ENCODE measurements at regions not wholly inside any gene's neighbourhood (a gene's known extent, or its start where the extent isn't known, plus 50 kb on each side); places are given as distances from the start of the nearest gene placed in this dataset.

DNA sequence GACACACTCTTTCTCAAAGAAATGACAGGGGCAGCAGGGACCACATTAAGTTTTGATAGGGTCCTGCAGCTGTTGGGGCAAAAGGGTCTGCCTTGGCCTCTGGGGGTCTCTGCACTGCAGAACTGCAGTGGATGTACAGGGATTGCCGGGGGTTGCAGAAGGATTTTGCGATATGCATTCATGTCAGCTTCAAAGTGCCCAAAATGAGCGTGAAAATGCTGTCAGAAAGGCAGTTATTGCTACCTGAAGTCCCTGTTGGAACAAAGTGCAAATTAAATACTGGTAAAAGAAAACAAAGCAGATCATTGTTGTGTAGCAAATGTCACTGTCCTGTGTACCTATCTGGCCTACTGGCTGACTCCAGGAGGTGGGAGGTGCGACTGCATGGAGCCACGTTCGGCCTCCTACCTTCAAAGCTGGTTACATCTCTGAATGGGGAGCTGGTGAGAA, 78.8 kb upstream of the MAP4K3 start:
- TF ChIP-seq POLR2AphosphoS5 (IDR thresholded peaks at IDR 0.05; ENCODE audit: low read depth, low read length) (no peak), TAF1 (IDR thresholded peaks at IDR 0.05; ENCODE audit: borderline replicate concordance, low read depth, low read length) (no peak), POLR2A (IDR thresholded peaks at IDR 0.05; ENCODE audit: low read depth, low read length) (no peak)
- DNase-seq (ENCODE audit: insufficient read length) = no peak
- no peak for FAIRE-seq

DNA sequence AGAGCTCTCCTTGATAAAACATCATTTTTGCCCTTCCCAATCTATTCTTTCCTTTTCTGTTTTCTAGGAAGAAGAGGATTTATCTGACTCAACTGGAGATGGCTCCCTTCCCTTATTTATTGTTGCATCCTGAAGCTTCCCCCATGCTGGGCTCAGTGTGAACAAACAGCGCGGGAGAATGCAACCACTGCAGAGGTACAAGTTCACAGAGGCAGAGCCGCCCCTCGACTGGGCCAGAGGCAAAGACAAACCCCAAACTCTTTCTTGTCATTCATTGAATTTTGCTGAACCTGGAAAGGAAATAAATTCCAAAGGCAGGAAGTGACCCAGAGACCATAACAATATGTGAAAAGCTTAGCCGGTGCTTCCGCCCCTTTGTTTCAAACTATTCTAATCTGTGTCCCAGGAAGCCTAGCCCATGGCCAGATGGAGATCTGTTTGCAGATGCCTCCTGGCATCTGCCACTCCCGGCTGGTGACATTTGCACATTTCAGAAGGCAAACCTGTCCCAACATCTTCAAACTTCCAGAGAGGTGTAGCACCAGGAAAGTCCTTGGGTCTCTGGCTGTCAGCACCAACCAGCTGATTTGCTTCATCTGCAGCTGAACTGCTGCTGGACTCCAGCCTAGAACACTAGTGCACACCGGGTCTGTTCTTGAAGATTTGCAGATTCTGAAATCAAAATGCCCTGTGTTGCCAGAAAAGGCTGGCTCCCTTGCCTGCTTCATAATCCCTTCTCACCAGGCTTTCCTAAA, 79.4 kb upstream of the MAP4K3 start:
- TF ChIP-seq TAF1 (IDR thresholded peaks at IDR 0.05; ENCODE audit: borderline replicate concordance, low read depth, low read length) = no peak
- TF ChIP-seq POLR2AphosphoS5 (IDR thresholded peaks at IDR 0.05; ENCODE audit: low read depth, low read length) = no peak
- TF ChIP-seq POLR2A (IDR thresholded peaks at IDR 0.05; ENCODE audit: low read depth, low read length) = no peak
- FAIRE-seq (no peak), DNase-seq (ENCODE audit: insufficient read length) (no peak)

DNA sequence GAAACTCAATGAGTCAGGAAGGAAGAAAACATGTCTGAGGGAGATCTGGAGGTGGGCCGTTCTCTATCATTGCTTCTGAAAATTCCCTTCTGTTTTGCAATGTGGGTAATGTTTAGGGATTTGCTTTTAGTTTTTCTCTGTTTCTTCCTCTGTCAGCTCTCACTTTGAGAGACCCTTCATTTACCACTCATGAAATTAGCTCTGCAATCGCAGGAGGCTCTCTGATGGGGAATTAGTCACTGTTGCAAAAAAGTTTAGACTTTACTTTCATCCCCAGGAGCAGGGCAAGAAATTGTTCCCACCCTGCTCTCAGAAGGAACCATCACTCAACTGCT, 80.0 kb upstream of the MAP4K3 start:
- TF ChIP-seq POLR2AphosphoS5 (IDR thresholded peaks at IDR 0.05; ENCODE audit: low read depth, low read length) (no peak), TAF1 (IDR thresholded peaks at IDR 0.05; ENCODE audit: borderline replicate concordance, low read depth, low read length) (no peak), POLR2A (IDR thresholded peaks at IDR 0.05; ENCODE audit: low read depth, low read length) (no peak)
- DNase-seq (ENCODE audit: insufficient read length) = no peak
- no peak for FAIRE-seq

DNA sequence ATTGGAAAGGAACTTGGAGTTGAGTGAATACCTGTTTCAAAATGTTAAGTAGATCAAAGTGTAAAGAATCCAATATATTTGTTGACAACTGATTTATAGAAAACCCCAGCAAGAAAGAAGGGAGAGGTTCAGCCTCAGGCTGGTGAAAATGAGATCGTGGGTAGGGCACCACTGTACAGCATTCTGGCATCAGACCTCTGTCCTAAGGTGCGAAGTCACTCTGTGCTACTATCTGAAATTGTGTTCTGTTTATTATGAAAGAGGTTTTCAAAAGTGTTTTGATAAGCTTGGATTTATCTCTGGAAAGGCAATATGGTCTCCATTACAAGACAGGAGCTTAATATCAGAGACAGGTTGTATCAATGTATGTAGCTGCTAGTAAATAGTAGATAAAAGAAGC, 80.5 kb upstream of the MAP4K3 start:
- TF ChIP-seq TAF1 (IDR thresholded peaks at IDR 0.05; ENCODE audit: borderline replicate concordance, low read depth, low read length) = no peak
- TF ChIP-seq POLR2A (IDR thresholded peaks at IDR 0.05; ENCODE audit: low read depth, low read length) = no peak
- no peak for TF ChIP-seq POLR2AphosphoS5 (IDR thresholded peaks at IDR 0.05; ENCODE audit: low read depth, low read length)
- FAIRE-seq = no peak
- DNase-seq (ENCODE audit: insufficient read length) = no peak

DNA sequence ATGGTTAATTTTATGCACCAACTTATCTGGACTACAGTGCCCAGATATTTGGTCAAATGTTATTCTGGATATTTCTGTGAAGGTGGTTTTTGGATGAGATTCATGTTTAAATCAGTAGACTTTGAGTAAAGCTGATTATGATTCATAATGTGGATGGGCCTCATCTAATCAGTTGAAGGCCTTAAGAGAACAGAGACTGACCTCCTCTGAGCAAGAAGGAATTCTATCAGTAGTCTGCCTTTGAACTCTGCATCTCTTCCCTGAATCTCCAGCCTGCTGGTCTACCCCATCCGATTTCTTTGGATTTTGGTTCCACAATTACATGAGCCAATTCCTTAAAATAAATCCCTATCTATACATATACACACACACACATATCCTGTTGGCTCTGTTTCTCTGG, 82.8 kb upstream of the MAP4K3 start:
- DNase-seq (ENCODE audit: insufficient read length) = no peak

DNA sequence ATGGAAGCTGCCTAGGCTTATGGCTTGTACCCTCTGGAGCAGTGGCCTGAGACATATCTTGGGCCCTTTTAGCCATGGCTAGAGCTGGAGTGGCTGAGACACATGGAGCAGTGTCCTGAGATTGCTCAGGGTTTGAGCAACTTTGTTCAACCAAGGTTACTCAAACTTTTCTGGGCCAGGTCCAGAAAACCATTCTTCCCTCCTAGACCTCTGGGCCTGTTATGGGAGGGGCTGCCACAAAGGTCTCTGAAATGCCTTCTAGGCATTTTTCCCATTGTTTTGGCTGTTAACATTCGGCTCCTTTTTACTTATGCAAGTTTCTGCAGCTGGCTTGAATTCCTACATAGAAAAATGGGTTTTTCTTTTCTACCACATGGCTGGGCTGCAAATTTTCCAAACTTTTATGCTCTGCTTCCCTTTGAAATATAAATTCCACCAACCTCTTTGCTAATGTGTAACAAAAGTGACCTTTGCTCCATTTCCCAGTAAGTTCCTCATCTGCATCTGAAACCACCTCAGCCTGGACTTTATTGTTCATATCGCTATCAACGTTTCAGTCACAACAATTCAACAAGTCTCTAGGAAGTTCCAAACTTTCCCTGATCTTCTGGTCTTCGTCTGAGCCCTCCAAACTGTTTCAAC, 84.9 kb upstream of the MAP4K3 start:
- no peak for DNase-seq (ENCODE audit: insufficient read length)
- TF ChIP-seq POLR2A (IDR thresholded peaks at IDR 0.05; ENCODE audit: low read depth, low read length) (no peak), POLR2AphosphoS5 (IDR thresholded peaks at IDR 0.05; ENCODE audit: low read depth, low read length) (no peak), TAF1 (IDR thresholded peaks at IDR 0.05; ENCODE audit: borderline replicate concordance, low read depth, low read length) (no peak)
- no peak for FAIRE-seq

More for the DNA sequence above, 82.8 kb upstream of the MAP4K3 start:
- no peak for FAIRE-seq
- TF ChIP-seq TAF1 (IDR thresholded peaks at IDR 0.05; ENCODE audit: borderline replicate concordance, low read depth, low read length) (no peak), POLR2AphosphoS5 (IDR thresholded peaks at IDR 0.05; ENCODE audit: low read depth, low read length) (no peak), POLR2A (IDR thresholded peaks at IDR 0.05; ENCODE audit: low read depth, low read length) (no peak)

DNA sequence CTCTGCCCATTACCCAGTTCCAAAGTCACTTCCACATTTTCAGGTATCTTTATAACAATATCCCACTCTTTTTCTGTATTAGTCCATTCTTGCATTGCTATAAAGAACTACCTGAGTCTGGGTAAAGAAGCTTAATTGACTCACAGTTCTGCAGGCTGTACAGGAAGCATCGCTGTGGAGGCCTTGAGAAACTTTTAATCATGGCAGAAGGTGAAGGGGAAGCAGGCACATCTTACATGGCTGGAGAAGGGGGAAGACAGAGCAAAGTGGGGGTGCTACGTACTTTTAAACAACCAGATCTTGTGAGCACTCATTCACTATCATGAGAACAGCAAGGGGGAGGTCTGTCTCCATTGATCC, 85.4 kb upstream of the MAP4K3 start:
- FAIRE-seq (no peak), DNase-seq (ENCODE audit: insufficient read length) (no peak)
- TF ChIP-seq TAF1 (IDR thresholded peaks at IDR 0.05; ENCODE audit: borderline replicate concordance, low read depth, low read length) = no peak
- no peak for TF ChIP-seq POLR2A (IDR thresholded peaks at IDR 0.05; ENCODE audit: low read depth, low read length)
- TF ChIP-seq POLR2AphosphoS5 (IDR thresholded peaks at IDR 0.05; ENCODE audit: low read depth, low read length) = no peak

DNA sequence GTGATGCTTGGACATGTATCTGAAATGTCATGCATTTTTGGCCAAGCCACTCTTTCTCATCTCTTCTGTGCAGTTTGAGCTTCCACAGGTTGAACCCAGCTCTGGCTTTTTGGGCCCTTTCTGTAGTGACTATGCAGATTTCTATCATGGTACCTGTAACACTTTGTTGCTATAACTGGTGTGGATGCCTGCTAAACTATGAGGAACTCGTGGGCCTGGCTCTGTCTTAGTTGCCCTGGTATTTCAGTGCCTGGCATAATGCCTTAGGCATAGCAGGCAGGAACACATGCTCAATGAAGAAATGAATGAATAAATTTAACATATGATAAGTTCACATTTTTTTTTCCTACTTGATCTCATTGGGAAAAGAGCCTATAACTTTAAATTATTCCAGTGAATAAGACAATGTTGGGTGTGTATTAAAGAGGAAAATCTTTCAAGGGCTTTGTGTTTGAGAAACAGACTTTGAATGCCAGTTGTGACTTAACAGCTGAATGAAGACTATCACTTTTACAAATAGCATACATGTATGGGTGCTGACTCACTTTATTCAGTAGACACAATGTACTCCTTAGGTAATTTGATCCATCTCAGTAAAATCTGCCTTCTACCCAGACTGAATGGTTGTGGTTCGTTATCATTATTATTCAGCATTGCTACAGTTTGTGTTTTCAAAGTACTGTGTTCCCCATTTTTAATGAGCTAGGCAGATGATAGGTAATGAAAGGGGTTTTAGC, 86.4 kb upstream of the MAP4K3 start:
- DNase-seq (ENCODE audit: insufficient read length) = no peak
- TF ChIP-seq TAF1 (IDR thresholded peaks at IDR 0.05; ENCODE audit: borderline replicate concordance, low read depth, low read length) (no peak), POLR2A (IDR thresholded peaks at IDR 0.05; ENCODE audit: low read depth, low read length) (no peak)
- no peak for FAIRE-seq

DNA sequence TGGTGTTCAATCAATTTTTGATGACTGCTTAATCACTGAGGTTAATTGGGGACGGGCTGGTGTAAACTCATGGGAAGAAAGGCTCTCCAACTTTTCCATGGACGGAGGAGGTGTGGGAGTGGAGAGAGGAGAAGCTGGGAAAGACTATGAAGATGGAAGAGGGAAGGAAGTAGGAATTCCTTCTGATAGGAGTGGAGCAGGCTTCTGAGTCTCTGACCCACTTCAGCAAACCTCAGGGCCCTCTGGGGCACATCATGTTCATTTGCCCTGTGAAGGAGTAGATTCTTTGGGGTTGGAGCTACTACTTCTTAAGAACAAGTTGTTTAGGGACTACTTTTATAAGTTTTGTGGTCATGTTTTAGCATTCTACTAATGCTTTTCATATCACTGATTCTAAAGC, 87.0 kb upstream of the MAP4K3 start:
- TF ChIP-seq POLR2AphosphoS5 (IDR thresholded peaks at IDR 0.05; ENCODE audit: low read depth, low read length) (no peak), POLR2A (IDR thresholded peaks at IDR 0.05; ENCODE audit: low read depth, low read length) (no peak), TAF1 (IDR thresholded peaks at IDR 0.05; ENCODE audit: borderline replicate concordance, low read depth, low read length) (no peak)
- FAIRE-seq = no peak

DNA sequence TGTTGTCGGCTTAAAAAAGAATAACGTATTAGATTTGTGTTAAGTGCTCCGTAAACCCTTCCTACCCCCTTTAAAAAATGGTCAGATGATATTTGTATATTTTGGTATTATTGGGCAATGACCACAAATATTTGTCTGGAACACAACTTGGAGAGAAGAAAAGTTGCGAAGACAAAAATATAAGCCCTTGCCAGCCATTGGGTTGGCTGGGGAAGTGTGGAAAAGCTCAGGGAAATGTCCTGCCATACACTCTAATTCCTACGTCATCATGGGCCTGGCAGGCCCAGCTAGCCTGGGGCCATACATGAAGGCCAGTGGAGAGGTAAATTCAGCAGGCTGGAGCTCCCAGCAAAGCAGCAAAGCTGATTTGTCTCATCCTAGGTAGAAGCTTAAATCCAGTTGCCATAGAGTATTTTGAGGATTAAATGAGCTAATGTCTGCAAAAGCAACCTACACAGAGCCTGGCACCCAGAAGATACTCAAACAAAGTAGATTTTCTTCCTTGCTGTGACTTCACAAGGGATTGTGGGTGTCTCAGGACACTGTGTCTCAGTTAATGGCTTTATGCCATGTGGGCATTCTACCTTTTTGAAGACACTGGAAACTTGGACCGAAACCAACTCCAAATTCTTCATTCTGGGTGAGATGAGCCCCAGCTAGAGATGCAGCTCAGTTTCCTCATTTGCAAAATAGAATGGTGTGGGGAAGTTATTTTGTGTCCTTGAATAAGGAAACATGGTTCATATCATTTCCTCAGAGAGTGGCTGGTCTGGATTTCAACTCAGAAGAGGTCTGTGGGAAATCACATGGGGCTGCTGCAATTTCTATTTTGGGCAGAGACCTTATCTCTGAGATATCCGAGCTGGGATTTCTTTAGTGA, 87.9 kb upstream of the MAP4K3 start:
- TF ChIP-seq TAF1 (IDR thresholded peaks at IDR 0.05; ENCODE audit: borderline replicate concordance, low read depth, low read length) = no peak
- FAIRE-seq (no peak), DNase-seq (ENCODE audit: insufficient read length) (no peak)

More for the DNA sequence above, 87.0 kb upstream of the MAP4K3 start:
- DNase-seq (ENCODE audit: insufficient read length) = no peak

Data from GM12892 (cell line).